ENCODE measurements at regions not wholly inside any gene's neighbourhood (a gene's known extent, or its start where the extent isn't known, plus 50 kb on each side); places are given as distances from the start of the nearest gene placed in this dataset.

- TF ChIP-seq POLR2AphosphoS5 (IDR thresholded peaks at IDR 0.05; ENCODE audit: insufficient read depth in 1 of 2, low read depth in 1 of 2) = no peak
- TF ChIP-seq CTCF (IDR thresholded peaks at IDR 0.05) = no peak
- TF ChIP-seq POLR2A (IDR thresholded peaks at IDR 0.05) = no peak
- no peaks in the 10 kb centered on the region for H3K36me3 ChIP-seq
- DNase-seq (ENCODE audit: extremely low spot score in 2 of 2) = no peak
- intact Hi-C loops (cut with DNase I) = no loop called here
- H3K9me3 ChIP-seq = no peaks in the 10 kb centered on the region
- no peak overlapping the region for H3K4me3 ChIP-seq
- no peaks in the 10 kb centered on the region for H3K4me1 ChIP-seq
- H3K27ac ChIP-seq = no peak overlapping the region
- H3K27me3 ChIP-seq = no peaks in the 10 kb centered on the region
Observed at GRCh38 chr4:119823891-119824290, 195.3 kb upstream of the PDE5A start.

DNA sequence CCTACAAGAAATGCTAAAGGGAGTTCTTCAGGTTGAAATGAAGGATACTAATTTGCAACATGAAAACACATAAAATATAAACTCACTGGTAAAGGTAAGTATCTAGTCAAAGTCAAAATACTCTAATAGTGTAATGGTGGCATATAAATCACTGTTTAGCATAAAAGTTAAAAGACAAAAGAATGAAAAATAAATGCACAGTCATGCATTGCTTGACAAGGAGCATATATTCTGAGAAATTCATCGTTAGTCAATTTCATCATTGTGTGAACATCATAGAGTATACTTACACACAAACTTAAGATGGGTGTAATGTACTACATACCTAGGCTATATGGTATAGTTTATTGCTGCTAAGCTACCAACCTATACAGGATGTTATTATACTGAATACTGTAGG is 194.4 kb upstream of the PDE5A start:
- no peak for DNase-seq (ENCODE audit: extremely low spot score in 2 of 2)
- no peaks in the 10 kb centered on the region for H3K27me3 ChIP-seq
- H3K4me1 ChIP-seq = no peaks in the 10 kb centered on the region
- no peaks in the 10 kb centered on the region for H3K36me3 ChIP-seq
- intact Hi-C loops (cut with DNase I) = no loop called here
- TF ChIP-seq CTCF (IDR thresholded peaks at IDR 0.05) (no peak), POLR2AphosphoS5 (IDR thresholded peaks at IDR 0.05; ENCODE audit: insufficient read depth in 1 of 2, low read depth in 1 of 2) (no peak), POLR2A (IDR thresholded peaks at IDR 0.05) (no peak)
- H3K4me3 ChIP-seq = no peak overlapping the region
- no peak overlapping the region for H3K27ac ChIP-seq
- no peaks in the 10 kb centered on the region for H3K9me3 ChIP-seq

GRCh38 chr4:119816473-119816872 is 187.9 kb upstream of the PDE5A start:
- intact Hi-C loops (cut with DNase I) = no loop called here
- TF ChIP-seq POLR2A (IDR thresholded peaks at IDR 0.05) (no peak), CTCF (IDR thresholded peaks at IDR 0.05) (no peak), POLR2AphosphoS5 (IDR thresholded peaks at IDR 0.05; ENCODE audit: insufficient read depth in 1 of 2, low read depth in 1 of 2) (no peak)
- H3K4me3 ChIP-seq = no peak overlapping the region
- no peaks in the 10 kb centered on the region for H3K4me1 ChIP-seq
- DNase-seq (ENCODE audit: extremely low spot score in 2 of 2) = no peak
- H3K9me3 ChIP-seq = no peaks in the 10 kb centered on the region
- no peaks in the 10 kb centered on the region for H3K27me3 ChIP-seq
- no peak overlapping the region for H3K27ac ChIP-seq
- no peaks in the 10 kb centered on the region for H3K36me3 ChIP-seq

GRCh38 chr4:119810001-119810400 is 181.4 kb upstream of the PDE5A start:
- no peak for TF ChIP-seq CTCF (IDR thresholded peaks at IDR 0.05)
- TF ChIP-seq POLR2AphosphoS5 (IDR thresholded peaks at IDR 0.05; ENCODE audit: insufficient read depth in 1 of 2, low read depth in 1 of 2) = no peak
- TF ChIP-seq POLR2A (IDR thresholded peaks at IDR 0.05) = no peak
- intact Hi-C loops (cut with DNase I) = no loop called here
- Histone ChIP-seq H3K27ac (no peak overlapping the region), H3K27me3 (no peaks in the 10 kb centered on the region), H3K4me1 (no peaks in the 10 kb centered on the region), H3K36me3 (no peaks in the 10 kb centered on the region), H3K9me3 (no peaks in the 10 kb centered on the region), H3K4me3 (no peak overlapping the region)
- DNase-seq (ENCODE audit: extremely low spot score in 2 of 2) = no peak

- TF ChIP-seq CTCF (IDR thresholded peaks at IDR 0.05) (no peak), POLR2A (IDR thresholded peaks at IDR 0.05) (no peak), POLR2AphosphoS5 (IDR thresholded peaks at IDR 0.05; ENCODE audit: insufficient read depth in 1 of 2, low read depth in 1 of 2) (no peak)
- Histone ChIP-seq H3K9me3 (no peaks in the 10 kb centered on the region), H3K36me3 (no peaks in the 10 kb centered on the region), H3K4me3 (no peak overlapping the region), H3K4me1 (no peaks in the 10 kb centered on the region), H3K27me3 (no peaks in the 10 kb centered on the region), H3K27ac (no peak overlapping the region)
- DNase-seq (ENCODE audit: extremely low spot score in 2 of 2) = no peak
- intact Hi-C loops (cut with DNase I) = no loop called here
Observed at GRCh38 chr4:119804404-119804803, 175.8 kb upstream of the PDE5A start.

Measured in vagina (tissue), 2 donors.